ENCODE measurements at regions not wholly inside any gene's neighbourhood (a gene's known extent, or its start where the extent isn't known, plus 50 kb on each side); places are given as distances from the start of the nearest gene placed in this dataset.
A peak's percentile ranks its signal among the peaks of the same experiment; 100 is the strongest.

- ATAC-seq (peak in 1 of 2 donors; percentile 82), DNase-seq (ENCODE audit: low spot score) (no peak)
- Mint-ChIP-seq H3K27ac (no peak overlapping the region), H3K27me3 (peaks cover 2 to 17% of the 10 kb centered on the region in 2 donors), H3K9me3 (peaks cover 4% of the 10 kb centered on the region), H3K36me3 (no peaks in the 10 kb centered on the region), H3K4me1 (ENCODE audit: low read depth in 2 of 2) (peaks cover 0 to 5% of the 10 kb centered on the region in 2 donors), H3K4me3 (no peak overlapping the region)
Observed at GRCh38 chr1:87826681-87827251, 498.1 kb downstream of the LMO4 start.

- H3K27me3 Mint-ChIP-seq, result peaks cover 2 to 16% of the 10 kb centered on the region in 2 donors
- H3K4me1 Mint-ChIP-seq (ENCODE audit: low read depth in 2 of 2), result peaks cover 11 to 14% of the 10 kb centered on the region in 2 donors
- no peak overlapping the region for H3K27ac Mint-ChIP-seq
- no peak for DNase-seq (ENCODE audit: low spot score)
- H3K36me3 Mint-ChIP-seq, result no peaks in the 10 kb centered on the region
- H3K4me3 Mint-ChIP-seq, result no peak overlapping the region
- no peak for ATAC-seq
- H3K9me3 Mint-ChIP-seq, result peaks cover 4% of the 10 kb centered on the region
Observed at GRCh38 chr1:87829360-87829759, 500.7 kb downstream of the LMO4 start.

- Mint-ChIP-seq H3K36me3 (no peaks in the 10 kb centered on the region), H3K4me3 (no peak overlapping the region), H3K27me3 (peaks cover 2 to 17% of the 10 kb centered on the region in 2 donors), H3K4me1 (ENCODE audit: low read depth in 2 of 2) (peaks cover 11 to 14% of the 10 kb centered on the region in 2 donors), H3K27ac (no peak overlapping the region), H3K9me3 (peaks cover 4% of the 10 kb centered on the region)
- no peak for DNase-seq (ENCODE audit: low spot score)
- ATAC-seq, result no peak
Observed at GRCh38 chr1:87830432-87830978, 501.8 kb downstream of the LMO4 start.

DNA sequence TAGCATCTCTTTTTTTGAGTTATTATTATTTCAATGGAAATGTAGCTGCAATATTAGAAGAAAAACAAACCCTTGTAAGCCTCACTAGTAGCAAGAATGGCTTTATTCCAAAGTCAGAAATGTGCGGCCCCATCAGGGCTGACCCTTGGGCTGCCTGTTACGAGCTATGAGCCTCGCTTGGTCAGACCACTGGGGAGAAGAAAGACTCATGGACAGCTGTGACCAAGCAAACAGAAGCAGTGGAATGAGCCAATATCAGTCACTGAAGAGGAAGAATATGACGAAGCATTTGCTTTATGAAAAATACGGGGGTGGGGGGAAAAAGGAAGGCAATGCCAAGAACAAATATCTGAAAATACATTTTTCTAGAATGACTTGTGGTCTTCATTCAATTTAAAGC, 504.5 kb downstream of the LMO4 start:
- H3K9me3 Mint-ChIP-seq, result no peaks in the 10 kb centered on the region
- no peak overlapping the region for H3K27ac Mint-ChIP-seq
- no peaks in the 10 kb centered on the region for H3K36me3 Mint-ChIP-seq
- DNase-seq (ENCODE audit: low spot score) (no peak), ATAC-seq (no peak)
- H3K4me3 Mint-ChIP-seq, result no peak overlapping the region
- H3K27me3 Mint-ChIP-seq, result peaks cover 2 to 15% of the 10 kb centered on the region in 2 donors
- H3K4me1 Mint-ChIP-seq (ENCODE audit: low read depth in 2 of 2), result peaks cover 7 to 14% of the 10 kb centered on the region in 2 donors

- Mint-ChIP-seq H3K9me3 (no peaks in the 10 kb centered on the region), H3K36me3 (no peaks in the 10 kb centered on the region), H3K27ac (no peak overlapping the region), H3K4me3 (no peak overlapping the region), H3K27me3 (peaks cover 2 to 15% of the 10 kb centered on the region in 2 donors), H3K4me1 (ENCODE audit: low read depth in 2 of 2) (peaks cover 7 to 14% of the 10 kb centered on the region in 2 donors)
- ATAC-seq, result no peak
- DNase-seq (ENCODE audit: low spot score), result no peak
Observed at GRCh38 chr1:87834151-87834550, 505.5 kb downstream of the LMO4 start.

DNA sequence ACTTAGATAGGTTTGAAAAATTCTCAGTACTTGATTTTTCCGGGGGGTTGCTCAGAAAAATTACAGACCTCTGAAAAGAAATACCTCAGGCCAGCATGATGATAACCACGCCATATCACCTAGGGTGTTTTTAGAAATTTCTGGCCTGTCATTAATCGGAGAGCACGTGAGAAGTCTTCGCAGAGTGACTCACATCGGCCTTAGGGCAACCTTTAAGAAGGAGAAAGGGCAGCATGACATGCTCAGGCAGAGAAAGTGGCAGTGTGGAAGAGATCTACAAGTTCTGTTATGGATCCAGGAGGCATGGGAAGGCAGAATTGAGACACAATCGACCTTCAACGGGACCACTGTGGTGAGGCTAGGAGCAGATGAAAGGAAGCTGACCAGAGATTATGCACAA, 506.3 kb downstream of the LMO4 start:
- H3K27me3 Mint-ChIP-seq, result peaks cover 2 to 15% of the 10 kb centered on the region in 2 donors
- no peak for DNase-seq (ENCODE audit: low spot score)
- ATAC-seq, result no peak

GRCh38 chr1:87840767-87841166, 512.1 kb downstream of the LMO4 start:
- Mint-ChIP-seq H3K36me3 (no peaks in the 10 kb centered on the region), H3K27me3 (peaks cover 0 to 4% of the 10 kb centered on the region in 2 donors), H3K9me3 (no peaks in the 10 kb centered on the region), H3K27ac (no peak overlapping the region), H3K4me3 (no peak overlapping the region), H3K4me1 (ENCODE audit: low read depth in 2 of 2) (peaks cover 3 to 5% of the 10 kb centered on the region in 2 donors)
- ATAC-seq (no peak), DNase-seq (ENCODE audit: low spot score) (no peak)

More for the DNA sequence above, 506.3 kb downstream of the LMO4 start:
- Mint-ChIP-seq H3K9me3 (no peaks in the 10 kb centered on the region), H3K36me3 (no peaks in the 10 kb centered on the region), H3K4me3 (no peak overlapping the region), H3K4me1 (ENCODE audit: low read depth in 2 of 2) (peaks cover 7 to 14% of the 10 kb centered on the region in 2 donors), H3K27ac (no peak overlapping the region)

GRCh38 chr1:87841332-87841731, 512.7 kb downstream of the LMO4 start:
- no peak for ATAC-seq
- Mint-ChIP-seq H3K4me3 (no peak overlapping the region), H3K4me1 (ENCODE audit: low read depth in 2 of 2) (peaks cover 3 to 5% of the 10 kb centered on the region in 2 donors), H3K27me3 (peaks cover 0 to 4% of the 10 kb centered on the region in 2 donors), H3K27ac (no peak overlapping the region), H3K36me3 (no peaks in the 10 kb centered on the region), H3K9me3 (no peaks in the 10 kb centered on the region)
- no peak for DNase-seq (ENCODE audit: low spot score)

DNA sequence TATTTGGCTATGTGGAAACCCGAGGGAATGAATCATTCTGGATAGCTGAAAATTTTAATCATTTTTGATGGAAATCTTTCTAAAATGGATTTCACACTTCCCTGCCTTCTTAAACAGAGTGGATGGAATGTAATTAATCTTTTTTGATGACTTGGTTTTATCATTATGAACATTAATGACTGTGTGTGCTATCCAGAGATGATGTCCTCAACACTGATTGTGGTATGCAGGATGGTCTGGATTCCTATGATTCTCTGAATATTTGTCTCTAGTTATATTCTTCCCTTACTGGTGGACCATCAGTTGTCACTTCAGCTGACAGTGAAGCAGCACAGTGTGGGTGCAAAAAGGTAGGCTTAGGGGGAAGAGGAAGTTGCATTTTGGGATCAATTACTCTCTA, 513.5 kb downstream of the LMO4 start:
- no peak for ATAC-seq
- no peak for DNase-seq (ENCODE audit: low spot score)
- Mint-ChIP-seq H3K4me3 (no peak overlapping the region), H3K4me1 (ENCODE audit: low read depth in 2 of 2) (peaks cover 3 to 5% of the 10 kb centered on the region in 2 donors), H3K27ac (no peak overlapping the region), H3K36me3 (no peaks in the 10 kb centered on the region), H3K27me3 (peaks cover 0 to 4% of the 10 kb centered on the region in 2 donors), H3K9me3 (no peaks in the 10 kb centered on the region)

DNA sequence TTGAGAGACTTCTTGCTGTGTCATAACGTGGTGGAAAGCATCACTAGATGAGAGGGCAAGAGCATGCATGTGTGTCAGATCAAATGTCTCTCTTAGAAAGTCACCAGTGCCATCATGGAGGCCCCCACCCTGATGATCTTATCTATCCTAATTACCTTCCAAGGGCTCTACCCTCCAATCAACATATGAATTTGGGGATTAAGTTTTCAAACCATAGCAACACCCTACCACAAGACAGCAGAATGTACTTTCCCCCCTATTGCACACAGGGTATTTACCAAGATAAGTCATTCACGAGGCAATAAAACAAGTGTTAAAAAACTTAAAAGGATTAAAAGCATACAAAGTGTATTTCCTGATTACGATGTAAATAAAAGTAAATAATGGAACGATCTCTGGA, 515.6 kb downstream of the LMO4 start:
- DNase-seq (ENCODE audit: low spot score) (no peak), ATAC-seq (no peak)
- H3K9me3 Mint-ChIP-seq, result no peaks in the 10 kb centered on the region
- H3K4me3 Mint-ChIP-seq, result no peak overlapping the region
- H3K36me3 Mint-ChIP-seq, result no peaks in the 10 kb centered on the region
- H3K4me1 Mint-ChIP-seq (ENCODE audit: low read depth in 2 of 2), result peaks cover 3 to 5% of the 10 kb centered on the region in 2 donors
- no peak overlapping the region for H3K27ac Mint-ChIP-seq
- H3K27me3 Mint-ChIP-seq, result peaks cover 0 to 4% of the 10 kb centered on the region in 2 donors

- no peak overlapping the region for H3K4me3 Mint-ChIP-seq
- DNase-seq (ENCODE audit: low spot score), result no peak
- peaks cover 7 to 15% of the 10 kb centered on the region in 2 donors for H3K27me3 Mint-ChIP-seq
- H3K36me3 Mint-ChIP-seq, result no peaks in the 10 kb centered on the region
- no peak overlapping the region for H3K27ac Mint-ChIP-seq
- no peaks in the 10 kb centered on the region for H3K4me1 Mint-ChIP-seq (ENCODE audit: low read depth in 2 of 2)
- no peak for ATAC-seq
- no peaks in the 10 kb centered on the region for H3K9me3 Mint-ChIP-seq
Observed at GRCh38 chr1:87851490-87851889, 522.8 kb downstream of the LMO4 start.

DNA sequence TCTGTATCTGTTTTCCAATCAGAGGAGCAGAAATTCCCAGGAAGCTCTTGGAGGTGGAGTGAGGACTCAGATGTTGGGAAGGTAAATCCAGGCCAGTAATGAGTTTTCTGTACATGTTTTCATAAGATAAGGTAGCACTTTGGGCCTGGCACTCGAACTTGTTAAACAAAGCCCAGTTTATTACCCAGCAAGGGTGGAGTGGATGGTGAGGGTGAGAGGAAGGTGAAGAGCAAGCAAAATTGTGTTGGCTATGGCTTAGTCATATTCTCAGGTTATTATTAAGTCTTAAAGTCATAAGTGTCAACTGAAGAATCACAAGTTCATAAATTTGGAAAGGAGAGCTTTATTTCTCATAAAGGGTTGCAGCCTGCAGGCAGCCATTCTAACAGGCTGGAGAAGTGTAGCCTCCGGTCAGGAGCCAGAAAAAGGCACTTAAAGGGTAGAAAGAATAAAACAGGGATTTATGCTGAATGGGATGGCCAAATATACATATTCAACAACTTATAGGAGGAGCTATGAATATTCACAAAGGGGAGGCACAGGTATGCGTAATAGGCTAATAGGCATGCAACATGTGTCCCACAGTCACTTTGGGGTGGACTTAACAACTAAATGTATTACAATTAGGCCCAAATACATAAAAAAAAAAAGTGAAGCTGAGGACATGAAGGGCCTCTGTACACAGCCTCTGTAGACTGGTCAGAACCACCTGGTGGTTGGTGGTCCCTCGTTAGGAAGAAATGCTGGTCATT, 523.9 kb downstream of the LMO4 start:
- H3K4me3 Mint-ChIP-seq, result no peak overlapping the region

GRCh38 chr1:87853576-87854351, 525.1 kb downstream of the LMO4 start:
- no peak overlapping the region for H3K27ac Mint-ChIP-seq
- H3K4me3 Mint-ChIP-seq, result no peak overlapping the region
- no peaks in the 10 kb centered on the region for H3K36me3 Mint-ChIP-seq
- H3K4me1 Mint-ChIP-seq (ENCODE audit: low read depth in 2 of 2), result no peaks in the 10 kb centered on the region
- no peak for DNase-seq (ENCODE audit: low spot score)
- no peaks in the 10 kb centered on the region for H3K9me3 Mint-ChIP-seq
- H3K27me3 Mint-ChIP-seq, result peaks cover 7 to 15% of the 10 kb centered on the region in 2 donors
- no peak for ATAC-seq

More for the DNA sequence above, 523.9 kb downstream of the LMO4 start:
- no peak for DNase-seq (ENCODE audit: low spot score)
- Mint-ChIP-seq H3K4me1 (ENCODE audit: low read depth in 2 of 2) (no peaks in the 10 kb centered on the region), H3K9me3 (no peaks in the 10 kb centered on the region), H3K27me3 (peaks cover 7 to 15% of the 10 kb centered on the region in 2 donors), H3K27ac (no peak overlapping the region), H3K36me3 (no peaks in the 10 kb centered on the region)
- no peak for ATAC-seq

All from natural killer cell treated with Interleukin-12 subunit alpha and Interleukin-12 subunit beta and Interleukin-15 and Interleukin-18, amount 100 ng/mL, for 72 hours (primary cell).